Smooth muscle cell (in vitro differentiated cells): ENCODE measurements at regions not wholly inside any gene's neighbourhood (a gene's known extent, or its start where the extent isn't known, plus 50 kb on each side); places are given as distances from the start of the nearest gene placed in this dataset.

Experiments used
- DNase-seq: peaks from one replicate; lab custom pipeline; 2025; ENCODE audit not compliant: unreplicated experiment; lab: John Stamatoyannopoulos, UW
- H2AFZ ChIP-seq: fragments of 200-600 bp; sonication (generic); 2 replicates; pipeline ENCODE4 v1.6.0; 2016; ENCODE audit warnings: antibody characterized with exemption, low read depth, mild to moderate bottlenecking
- H3F3A ChIP-seq: fragments of 200-600 bp; sonication (generic); 2 replicates; pipeline ENCODE4 v1.6.0; 2017; ENCODE audit warnings: antibody characterized with exemption, low read depth
- H3K27ac ChIP-seq: fragments of 200-600 bp; sonication (generic); 2 replicates; pipeline ENCODE4 v1.5.1; 2016; ENCODE audit warnings: low read depth, mild to moderate bottlenecking
- H3K27me3 ChIP-seq: fragments of 200-600 bp; sonication (generic); 2 replicates; pipeline ENCODE4 v1.6.1; 2016; ENCODE audit warnings: low read depth, mild to moderate bottlenecking
- H3K36me3 ChIP-seq: fragments of 200-600 bp; sonication (generic); 2 replicates; pipeline ENCODE4 v1.5.1; 2016; ENCODE audit warnings: low read depth
- H3K4me1 ChIP-seq: fragments of 200-600 bp; sonication (generic); 2 replicates; pipeline ENCODE4 v1.5.1; 2016; ENCODE audit warnings: low read depth
- H3K4me2 ChIP-seq: fragments of 200-600 bp; sonication (generic); 2 replicates; pipeline ENCODE4 v1.6.0; 2016; ENCODE audit warnings: mild to moderate bottlenecking
- H3K4me3 ChIP-seq: fragments of 200-600 bp; sonication (generic); 2 replicates; pipeline ENCODE4 v1.5.1; 2016; ENCODE audit warnings: mild to moderate bottlenecking
- H3K79me2 ChIP-seq: fragments of 200-600 bp; sonication (generic); 2 replicates; pipeline ENCODE4 v1.6.0; 2016; ENCODE audit warnings: low read depth, mild to moderate bottlenecking
- H3K9ac ChIP-seq: fragments of 200-600 bp; sonication (generic); 2 replicates; pipeline ENCODE4 v1.6.0; 2016; ENCODE audit warnings: low read depth
- H3K9me3 ChIP-seq: fragments of 200-600 bp; sonication (generic); replicated peaks from 2 replicates; pipeline ENCODE4 v1.5.1; 2016; ENCODE audit warnings: low read depth
- H4K20me1 ChIP-seq: fragments of 200-600 bp; sonication (generic); 2 replicates; pipeline ENCODE4 v1.6.0; 2016; ENCODE audit warnings: low read depth
- CTCF ChIP-seq: fragments of 200-600 bp; sonication (generic); IDR thresholded peaks from 2 replicates; pipeline ENCODE4 v1.5.1; 2017; ENCODE audit warnings: borderline replicate concordance, mild to moderate bottlenecking, antibody characterized with exemption; ENCODE audit not compliant: insufficient read depth, poor library complexity, severe bottlenecking
- WGBS: methylation state at CpG from one replicate; pipeline ENCODE4 v1.1.7; 2016; ENCODE audit warnings: low lambda C conversion rate; 5-methylcytosine and 5-hydroxymethylcytosine counted together

DNA sequence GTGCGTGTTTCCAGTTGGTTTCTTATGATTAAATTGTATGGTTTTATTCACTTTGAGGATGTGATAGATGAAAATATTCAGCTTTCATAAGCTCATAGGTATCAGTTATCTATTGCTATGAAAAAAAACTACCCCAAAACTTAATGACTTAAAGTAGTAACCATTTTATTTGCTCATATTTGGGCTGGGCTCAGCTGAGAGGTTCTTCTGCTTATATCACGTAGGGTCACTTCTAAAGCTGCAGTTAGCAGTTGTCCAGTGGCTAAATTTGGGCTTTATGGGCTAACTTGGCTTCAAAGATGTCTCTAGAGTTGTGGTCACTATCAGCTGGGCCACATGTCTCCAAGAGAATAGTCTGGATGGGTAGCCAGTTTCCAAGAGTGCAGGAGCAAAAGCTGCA is 206.4 kb upstream of the LYPLAL1 start:
- WGBS: 99% methylated on average over 2 of the region's 2 CpGs
- H3K9me3 ChIP-seq: no peaks in the 10 kb centered on the region
- no peak overlapping the region for H3K4me3 ChIP-seq
- H3K79me2 ChIP-seq: no peaks in the 10 kb centered on the region
- no peak for DNase-seq
- H3K4me1 ChIP-seq: no peaks in the 10 kb centered on the region
- H3K36me3 ChIP-seq: no peaks in the 10 kb centered on the region
- no peak for TF ChIP-seq CTCF
- no peak overlapping the region for H3K27ac ChIP-seq
- H3K9ac ChIP-seq: no peak overlapping the region
- H2AFZ ChIP-seq: no peak overlapping the region
- no peaks in the 10 kb centered on the region for H3K27me3 ChIP-seq
- H4K20me1 ChIP-seq: no peaks in the 10 kb centered on the region
- no peak overlapping the region for H3K4me2 ChIP-seq
- H3F3A ChIP-seq: no peaks in the 10 kb centered on the region

- Histone ChIP-seq H3F3A (no peaks in the 10 kb centered on the region), H3K27me3 (no peaks in the 10 kb centered on the region), H3K9me3 (no peaks in the 10 kb centered on the region), H3K79me2 (no peaks in the 10 kb centered on the region), H3K4me3 (no peak overlapping the region), H3K4me1 (no peaks in the 10 kb centered on the region), H3K4me2 (no peak overlapping the region), H3K9ac (no peak overlapping the region), H3K27ac (no peak overlapping the region), H3K36me3 (no peaks in the 10 kb centered on the region), H2AFZ (no peak overlapping the region), H4K20me1 (no peaks in the 10 kb centered on the region)
- DNase-seq: no peak
- TF ChIP-seq CTCF: no peak
- WGBS: 87% methylated on average over 2 of the region's 2 CpGs
Observed at GRCh38 chr1:218967836-218968235, 205.8 kb upstream of the LYPLAL1 start.

GRCh38 chr1:218969006-218969405 is 204.7 kb upstream of the LYPLAL1 start:
- Histone ChIP-seq H3F3A (no peaks in the 10 kb centered on the region), H3K27me3 (no peaks in the 10 kb centered on the region), H4K20me1 (no peaks in the 10 kb centered on the region), H3K9me3 (no peaks in the 10 kb centered on the region), H3K27ac (no peak overlapping the region), H3K9ac (no peak overlapping the region), H3K4me1 (no peaks in the 10 kb centered on the region), H2AFZ (no peak overlapping the region), H3K4me2 (no peak overlapping the region), H3K79me2 (no peaks in the 10 kb centered on the region), H3K4me3 (no peak overlapping the region), H3K36me3 (no peaks in the 10 kb centered on the region)
- WGBS: 92% methylated on average over 1 of the region's 1 CpG
- no peak for DNase-seq
- TF ChIP-seq CTCF: no peak

- Histone ChIP-seq H3K27me3 (no peaks in the 10 kb centered on the region), H3K36me3 (no peaks in the 10 kb centered on the region), H3K9me3 (no peaks in the 10 kb centered on the region), H2AFZ (no peak overlapping the region), H3K4me3 (no peak overlapping the region), H3K79me2 (no peaks in the 10 kb centered on the region), H4K20me1 (no peaks in the 10 kb centered on the region), H3K4me1 (no peaks in the 10 kb centered on the region), H3K4me2 (no peak overlapping the region), H3K27ac (no peak overlapping the region), H3K9ac (no peak overlapping the region), H3F3A (no peaks in the 10 kb centered on the region)
- TF ChIP-seq CTCF: no peak
- 91% methylated on average over 6 of the region's 6 CpGs for WGBS
- no peak for DNase-seq
Observed at GRCh38 chr1:218970397-218970990, 203.2 kb upstream of the LYPLAL1 start.
